NK-92 (cell line): ENCODE measurements at regions not wholly inside any gene's neighbourhood (a gene's known extent, or its start where the extent isn't known, plus 50 kb on each side); places are given as distances from the start of the nearest gene placed in this dataset.

Experiments used
- DNase-seq: peaks from one replicate; lab custom pipeline; 2025; ENCODE audit not compliant: unreplicated experiment; lab: John Stamatoyannopoulos, UW

DNA sequence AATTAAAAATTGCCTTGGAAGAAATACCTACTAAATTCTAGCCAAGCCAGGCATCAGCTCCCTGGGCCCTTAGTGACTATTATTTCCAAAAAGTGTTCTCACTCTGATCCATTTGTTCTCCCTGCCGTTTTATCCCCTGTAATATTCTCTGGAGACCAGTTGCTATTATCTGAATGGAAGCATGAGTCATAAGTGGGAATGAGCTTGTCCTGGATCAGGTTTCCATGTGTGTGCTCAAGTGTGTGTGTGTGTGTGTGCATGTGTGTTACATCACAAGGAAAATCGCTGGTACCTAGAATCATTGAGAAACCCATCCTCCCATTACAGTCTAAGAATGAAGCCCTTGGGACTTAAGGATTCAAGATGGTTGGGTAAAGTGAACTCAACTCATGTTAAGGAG lies 130.3 kb upstream of the CXCR4 start:
- no peak for DNase-seq

DNA sequence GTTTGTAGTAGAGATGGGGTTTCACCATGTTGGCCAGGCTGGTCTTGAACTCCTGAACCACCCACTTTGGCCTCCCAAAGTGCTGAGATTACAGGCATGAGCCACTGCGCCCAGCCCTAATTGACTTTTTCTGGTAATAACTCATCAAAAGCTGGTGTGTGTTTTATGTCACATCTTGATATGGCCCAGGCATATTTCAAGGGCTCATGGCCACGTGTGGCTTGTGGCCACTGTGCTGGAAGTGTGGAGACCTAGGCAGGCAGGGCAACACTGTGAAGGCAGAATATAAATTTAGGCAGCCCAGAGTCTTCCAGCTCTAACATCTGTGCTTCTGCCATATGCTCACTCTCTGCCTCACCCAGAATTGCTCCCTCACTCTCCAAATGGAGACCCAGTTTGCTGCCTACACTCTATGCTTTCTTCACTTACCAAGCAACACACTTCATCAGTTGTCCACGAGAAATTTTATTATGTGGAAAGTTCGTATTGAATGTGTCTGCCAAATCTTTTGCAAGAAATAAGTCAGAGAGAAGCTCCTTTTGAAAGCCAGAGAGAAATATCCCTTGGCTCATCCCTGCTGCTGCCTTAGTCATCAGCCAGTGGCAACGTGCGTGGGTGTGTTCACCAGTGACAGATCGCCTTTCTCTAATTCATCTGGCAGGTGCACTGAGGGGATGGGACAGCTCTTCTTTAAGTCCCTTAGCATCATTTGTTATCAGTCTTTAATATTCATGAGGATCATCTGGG lies 129.4 kb upstream of the CXCR4 start:
- DNase-seq, result no peak

DNA sequence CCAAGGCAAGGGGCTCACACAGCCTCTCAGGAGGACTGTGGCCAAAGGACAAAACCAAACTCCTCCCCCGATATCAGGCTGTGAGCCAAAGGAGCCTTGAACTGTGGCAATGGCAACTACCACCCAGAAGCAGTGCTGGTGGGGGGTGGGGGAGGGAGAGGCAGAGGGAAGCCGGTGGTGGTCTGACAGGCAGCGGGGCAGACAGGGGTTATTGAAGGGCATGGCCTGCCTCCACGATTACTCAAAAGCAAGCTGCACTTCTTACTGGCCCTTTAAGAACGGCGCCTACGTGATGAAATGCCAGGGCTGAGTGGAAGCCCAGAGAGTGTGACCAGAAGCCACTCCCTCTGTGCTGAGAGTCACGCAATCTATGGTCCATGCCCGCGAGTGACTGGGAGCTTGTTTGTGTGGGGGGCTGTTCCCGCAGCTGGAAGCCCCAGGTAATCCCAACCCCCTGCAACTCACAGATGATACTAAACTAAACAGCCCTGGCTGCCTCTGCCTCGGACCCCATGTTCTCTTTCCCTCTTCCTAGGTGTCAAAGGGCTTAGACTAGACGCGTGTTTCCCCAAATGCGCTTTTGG lies 128.2 kb upstream of the CXCR4 start:
- no peak for DNase-seq

DNA sequence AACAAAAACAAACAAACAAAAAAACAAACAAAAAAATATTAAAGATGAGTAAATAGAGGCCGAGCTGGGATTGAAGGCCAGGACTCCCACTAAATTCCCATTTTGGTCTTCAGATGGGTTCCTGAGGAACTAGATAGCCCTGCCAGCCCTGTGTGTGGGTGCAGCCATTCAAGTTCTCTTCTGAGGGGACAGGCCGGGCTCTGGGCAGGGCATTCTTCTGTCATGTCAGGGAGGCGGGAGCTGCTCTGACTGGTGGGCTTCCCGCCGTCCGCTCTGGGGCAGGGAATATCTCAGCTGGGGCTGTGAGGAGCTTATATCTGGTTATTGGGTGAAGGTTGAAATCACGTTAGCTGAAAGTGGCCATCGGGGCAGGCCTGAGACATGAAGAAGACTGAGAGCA lies 127.3 kb upstream of the CXCR4 start:
- no peak for DNase-seq

DNA sequence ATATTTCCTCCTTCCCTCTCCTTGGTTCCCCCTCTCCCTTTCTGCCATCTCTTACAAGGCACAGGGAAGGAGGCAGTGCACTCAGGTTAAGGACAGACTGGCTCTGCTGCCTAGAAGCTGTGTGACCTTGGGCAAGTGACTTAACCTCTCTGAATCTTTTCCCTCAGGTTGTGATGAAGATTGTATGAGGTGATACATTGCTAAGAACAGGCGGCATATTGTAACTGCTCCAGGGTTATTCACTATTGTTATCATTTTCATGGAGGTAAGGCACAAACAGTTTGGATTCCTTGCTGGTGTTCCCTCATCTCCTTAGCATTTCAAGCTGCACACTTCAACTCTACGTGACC lies 126.6 kb upstream of the CXCR4 start:
- DNase-seq, result no peak

DNA sequence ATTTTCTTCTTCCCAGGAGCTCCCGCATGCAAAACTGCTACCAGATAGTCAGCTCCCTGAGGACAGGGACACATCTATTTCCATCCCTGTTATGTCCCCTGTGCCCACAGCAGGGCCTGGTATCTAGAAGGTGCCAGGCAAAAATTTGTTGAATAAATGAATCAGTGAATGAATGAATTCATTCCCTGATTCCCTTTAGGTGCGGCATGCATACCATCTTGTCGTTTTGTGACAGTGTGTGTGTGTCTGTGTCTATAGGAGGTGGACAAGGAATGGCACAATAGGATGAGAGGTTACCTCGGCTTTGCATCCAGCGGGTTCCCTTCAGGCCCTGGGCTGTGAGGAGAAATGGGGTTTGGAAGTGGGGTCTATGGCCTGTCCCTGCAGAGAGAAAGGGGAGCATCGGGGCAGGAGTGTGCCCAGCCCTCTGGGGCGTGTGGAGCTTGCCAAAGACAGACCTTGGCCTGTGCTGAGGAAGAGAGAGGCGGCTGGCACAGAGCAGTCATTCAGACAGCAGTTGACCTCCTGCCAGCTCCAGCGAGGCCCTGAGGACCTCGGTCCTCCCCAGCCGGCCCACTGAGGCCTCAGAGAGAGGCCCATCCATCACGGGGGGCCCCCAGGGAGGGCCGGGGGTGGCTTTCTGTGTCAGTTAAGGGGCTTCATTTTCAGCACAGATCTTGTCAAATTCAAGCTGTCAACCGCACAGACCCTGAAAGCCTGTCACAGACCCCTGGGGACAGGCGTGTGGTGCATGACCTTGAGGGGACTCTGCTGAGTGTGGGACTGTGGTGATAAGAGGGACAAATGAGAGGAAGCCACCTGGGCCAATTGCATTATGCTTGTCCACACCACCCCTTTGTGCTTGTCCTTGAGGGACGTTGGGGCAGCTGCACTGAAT lies 125.9 kb upstream of the CXCR4 start:
- no peak for DNase-seq

DNA sequence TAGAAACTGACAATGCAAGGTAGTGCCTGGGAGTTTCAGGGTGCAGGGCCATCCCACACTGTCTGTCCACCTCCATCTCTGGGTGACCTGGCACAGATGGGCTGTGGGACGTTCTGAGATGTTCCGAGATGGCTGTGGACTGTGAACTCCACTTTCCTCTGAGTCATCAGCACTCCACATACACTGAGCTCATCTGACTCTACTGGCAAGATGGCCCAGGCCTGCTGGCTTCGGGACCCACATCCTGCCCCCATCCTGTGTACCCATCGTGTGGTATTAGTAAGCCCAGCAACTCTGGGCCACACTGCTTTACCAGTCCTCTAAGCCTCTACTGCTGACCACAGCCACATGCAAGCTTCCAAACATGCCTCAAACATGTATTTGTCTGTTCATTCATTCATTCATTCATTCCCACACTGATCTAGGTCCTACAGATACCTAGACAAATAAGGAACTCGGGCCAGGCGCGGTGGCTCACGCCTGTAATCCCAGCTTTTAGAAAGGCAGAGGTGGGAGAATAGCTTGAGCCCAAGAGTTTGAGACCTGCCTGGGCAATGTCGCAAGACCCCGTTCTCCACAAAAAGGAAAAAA lies 124.8 kb upstream of the CXCR4 start:
- DNase-seq, result no peak

DNA sequence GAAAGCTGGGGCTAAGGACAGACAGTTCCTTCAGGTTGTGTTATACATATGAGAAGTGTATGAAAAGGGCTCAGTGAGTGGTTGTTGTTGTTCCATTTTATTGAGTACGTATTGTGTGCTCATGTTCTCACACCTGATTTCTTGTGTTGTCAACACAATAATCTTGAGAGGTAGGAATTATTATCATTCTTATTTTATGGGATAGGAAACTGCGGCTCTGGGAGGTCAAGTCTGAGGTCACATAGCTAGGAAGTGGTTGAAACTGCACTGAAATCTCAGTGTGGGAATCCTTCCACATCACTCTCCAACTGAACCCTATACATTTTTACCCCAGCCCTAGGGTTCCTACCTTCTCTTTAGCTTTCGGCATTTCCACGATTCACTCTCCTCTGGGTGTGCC lies 124.2 kb upstream of the CXCR4 start:
- no peak for DNase-seq

DNA sequence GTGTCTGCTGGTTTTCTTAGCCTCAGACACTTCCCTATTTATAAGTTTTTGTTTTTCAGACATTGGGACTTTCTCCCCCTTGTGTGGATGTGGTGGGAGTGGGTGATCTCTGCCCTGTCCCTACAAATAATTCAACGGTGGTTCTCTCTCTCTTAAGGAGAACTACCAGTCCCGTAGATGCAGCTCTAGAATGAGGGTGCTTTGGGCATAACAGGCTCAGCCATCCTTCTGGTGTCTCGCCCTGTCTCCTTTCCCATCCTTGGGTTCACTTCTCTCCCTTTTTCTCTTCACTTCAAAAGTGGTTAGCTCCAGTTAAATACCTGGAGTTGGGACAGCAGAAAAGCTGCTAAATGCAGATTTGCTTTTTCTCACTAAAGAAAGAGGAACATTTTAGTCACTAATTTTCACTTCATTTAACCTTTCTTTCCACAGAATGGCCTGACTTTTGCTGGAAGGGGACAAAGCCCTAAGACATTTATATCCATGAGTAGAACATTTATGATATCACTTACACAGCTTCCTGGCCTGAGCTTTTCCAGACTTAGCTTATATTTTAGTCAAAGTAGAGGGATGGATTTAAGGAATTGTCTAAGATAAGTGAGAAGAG lies 121.2 kb upstream of the CXCR4 start:
- DNase-seq, result no peak

DNA sequence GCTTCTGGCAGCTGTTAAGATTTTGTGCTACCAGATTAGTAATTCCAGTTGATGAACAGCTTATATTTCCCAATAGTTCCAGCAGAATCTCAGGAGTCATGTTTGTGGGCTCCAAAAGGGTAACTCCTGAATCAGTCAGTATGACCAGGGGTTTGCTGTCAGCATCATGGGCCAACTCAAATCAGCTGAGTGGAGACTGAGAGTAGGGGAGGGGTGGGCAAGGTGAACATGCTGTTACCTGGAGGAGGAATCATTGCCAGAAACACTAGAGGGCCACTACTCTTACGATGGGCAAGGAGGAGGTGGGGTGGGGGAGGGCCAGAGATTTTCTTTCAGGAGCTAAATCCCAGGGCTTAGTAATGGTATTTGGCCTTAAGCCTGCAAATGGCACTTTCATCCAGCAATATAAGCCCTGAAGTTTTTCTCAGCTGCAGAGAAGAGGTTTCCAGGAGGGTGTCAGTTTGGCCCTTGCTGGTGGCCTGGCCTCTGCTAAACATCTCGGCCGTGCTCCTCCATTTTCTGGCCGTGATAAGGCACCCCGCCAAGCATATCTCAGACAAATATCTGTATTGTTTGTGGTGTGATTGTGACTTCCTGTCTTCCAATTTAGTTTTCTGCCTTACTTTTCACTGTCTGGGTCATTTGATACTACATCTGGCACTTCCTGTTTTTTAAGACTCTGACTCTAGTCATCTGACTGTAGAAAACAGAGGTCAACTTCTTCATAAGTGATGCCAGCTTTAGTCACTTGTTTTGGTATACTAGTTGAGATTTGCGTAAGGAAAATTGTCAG lies 120.5 kb upstream of the CXCR4 start:
- DNase-seq, result no peak

DNA sequence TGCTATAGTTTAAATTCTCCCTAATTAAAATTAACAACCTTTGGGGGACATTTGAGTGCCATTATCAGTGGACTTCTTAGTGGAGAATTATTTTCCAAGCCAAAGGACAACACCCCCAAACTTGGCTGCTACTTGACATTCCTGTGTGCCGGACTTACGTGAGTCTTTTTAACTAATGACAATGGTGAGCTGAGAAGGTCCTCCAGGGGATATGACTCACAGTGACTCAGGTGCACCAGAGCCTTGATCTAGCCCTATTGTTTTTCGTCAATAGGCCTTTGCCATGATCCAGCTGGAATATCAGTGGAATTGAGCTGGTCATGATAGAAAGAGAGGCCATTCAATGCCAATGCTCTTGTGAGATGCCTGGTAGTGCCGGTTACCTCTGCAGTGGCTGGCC lies 118.1 kb upstream of the CXCR4 start:
- no peak for DNase-seq

DNA sequence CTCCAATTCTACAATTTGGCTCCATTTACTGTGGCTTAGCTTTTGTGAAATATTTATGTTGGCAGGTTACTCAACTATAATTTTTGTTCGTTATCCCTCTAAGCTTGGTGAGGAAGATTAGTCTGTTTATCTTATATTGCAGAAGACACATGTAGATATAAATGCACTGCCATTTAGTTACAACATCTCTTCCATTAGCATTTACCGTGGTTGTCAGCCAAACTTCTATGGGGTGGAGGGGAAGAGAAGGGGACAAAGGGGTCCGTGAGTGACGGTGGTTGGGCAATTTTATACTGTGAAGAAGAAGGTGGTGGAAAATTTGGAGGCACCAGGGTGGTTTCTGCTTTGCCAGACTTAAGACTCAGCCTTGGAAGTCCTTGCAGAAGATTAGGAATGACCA lies 117.6 kb upstream of the CXCR4 start:
- DNase-seq, result no peak

DNA sequence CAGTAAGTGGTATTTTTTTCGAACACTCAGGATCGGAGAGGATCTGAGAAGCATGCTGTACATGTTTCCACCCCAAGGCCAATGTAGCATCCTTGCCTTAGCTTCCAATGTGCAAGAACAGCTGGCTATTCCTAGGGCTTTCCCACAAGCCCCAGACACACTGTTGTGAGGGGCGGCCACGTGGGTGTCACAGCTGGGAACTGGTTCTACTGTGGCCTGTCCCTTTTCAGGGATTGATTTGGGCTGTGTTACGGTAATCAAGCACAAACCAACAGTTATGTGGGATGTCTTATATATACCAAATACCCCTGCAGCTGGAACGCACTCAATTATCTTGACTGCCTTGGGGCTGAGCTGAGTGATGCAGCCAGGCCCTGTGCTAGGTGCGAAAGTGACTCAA lies 116.3 kb upstream of the CXCR4 start:
- no peak for DNase-seq

DNA sequence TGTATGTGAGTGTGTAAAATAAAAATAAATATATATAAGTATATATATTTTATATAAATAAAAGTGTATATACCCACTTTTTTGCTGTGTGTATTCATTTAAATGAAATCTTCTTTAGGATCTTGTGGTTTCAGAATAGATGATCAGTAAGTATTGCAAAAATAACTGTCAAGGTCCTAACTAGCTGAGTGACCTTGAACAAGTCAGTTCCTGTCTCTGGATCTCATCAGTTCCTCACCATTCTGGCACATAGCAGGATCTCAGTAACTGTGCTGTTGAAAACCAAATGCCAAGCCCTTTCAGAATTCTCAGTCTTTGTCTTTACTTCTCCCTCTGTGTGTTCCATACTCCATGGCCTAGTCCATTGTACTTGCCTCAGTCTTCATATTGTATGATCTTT lies 115.3 kb upstream of the CXCR4 start:
- DNase-seq, result no peak

DNA sequence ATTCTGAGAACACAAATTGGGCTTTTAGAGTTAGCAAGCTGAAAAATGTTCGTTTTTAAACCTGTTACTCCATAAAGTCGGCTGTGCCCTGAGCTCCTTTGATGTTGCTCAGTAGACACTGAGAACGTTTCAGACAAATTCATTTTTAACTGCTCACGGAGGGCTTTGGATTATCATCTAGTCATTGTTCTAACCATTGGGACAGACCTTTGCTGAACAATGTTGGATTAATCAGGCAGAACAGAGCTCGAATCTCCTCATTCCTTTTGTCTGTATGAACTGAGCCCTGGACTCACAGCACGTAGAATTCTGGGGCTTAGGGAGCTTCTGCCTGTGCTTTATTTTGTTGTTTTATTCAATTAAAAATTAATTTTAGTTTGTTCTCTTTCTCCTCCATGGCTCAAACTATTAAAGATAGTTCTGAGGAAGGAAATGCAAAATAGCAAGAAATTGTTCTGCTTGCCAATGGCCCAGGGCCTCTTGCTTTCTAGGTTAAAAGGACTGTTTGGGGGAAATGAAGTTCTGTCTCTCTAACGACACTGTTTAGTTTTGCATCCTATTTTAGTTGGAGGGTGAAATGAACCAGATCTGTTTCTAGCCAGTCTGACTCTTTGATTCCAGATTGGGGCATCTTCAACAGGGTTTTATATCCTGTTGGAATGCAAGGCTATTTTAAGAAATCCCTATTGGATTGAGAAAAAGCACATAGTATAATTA lies 114.7 kb upstream of the CXCR4 start:
- DNase-seq, result no peak

DNA sequence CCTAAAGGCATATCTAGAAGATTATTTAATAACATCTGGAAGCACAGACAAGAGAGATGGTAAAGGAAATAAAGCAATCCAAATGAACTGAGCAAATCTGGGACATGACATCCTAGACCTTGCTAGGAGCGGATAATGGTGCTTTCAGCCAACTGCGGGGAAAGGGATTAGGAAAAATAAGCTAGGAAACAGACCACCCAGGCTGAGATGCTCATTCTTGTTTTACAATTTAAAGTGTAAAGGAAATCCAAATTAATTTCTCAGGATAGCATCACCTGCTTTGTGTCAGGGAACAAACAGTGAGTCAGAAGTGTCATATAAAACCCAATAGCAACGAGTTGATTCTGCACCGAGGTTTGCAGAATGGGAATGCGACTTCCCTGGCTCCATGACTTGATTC lies 112.5 kb upstream of the CXCR4 start:
- DNase-seq, result no peak

DNA sequence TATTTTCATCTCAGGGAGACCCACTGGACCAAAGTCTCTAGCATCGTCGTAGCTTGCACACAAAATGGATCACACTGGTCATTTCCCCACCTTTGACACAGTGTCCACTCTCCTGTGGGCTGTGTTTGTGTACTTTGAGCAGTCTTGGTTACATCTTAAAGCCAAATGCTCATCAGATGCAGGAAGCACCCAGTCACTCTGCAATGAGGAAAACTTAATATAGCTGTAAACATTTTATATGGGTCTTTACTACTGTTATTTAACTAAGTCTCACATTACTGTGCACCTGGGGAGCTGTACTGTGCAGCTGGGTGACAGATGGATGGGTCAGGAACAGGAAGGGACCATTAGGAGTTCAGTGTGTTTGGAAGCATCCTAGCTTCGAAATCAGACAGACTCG lies 109.0 kb upstream of the CXCR4 start:
- no peak for DNase-seq

DNA sequence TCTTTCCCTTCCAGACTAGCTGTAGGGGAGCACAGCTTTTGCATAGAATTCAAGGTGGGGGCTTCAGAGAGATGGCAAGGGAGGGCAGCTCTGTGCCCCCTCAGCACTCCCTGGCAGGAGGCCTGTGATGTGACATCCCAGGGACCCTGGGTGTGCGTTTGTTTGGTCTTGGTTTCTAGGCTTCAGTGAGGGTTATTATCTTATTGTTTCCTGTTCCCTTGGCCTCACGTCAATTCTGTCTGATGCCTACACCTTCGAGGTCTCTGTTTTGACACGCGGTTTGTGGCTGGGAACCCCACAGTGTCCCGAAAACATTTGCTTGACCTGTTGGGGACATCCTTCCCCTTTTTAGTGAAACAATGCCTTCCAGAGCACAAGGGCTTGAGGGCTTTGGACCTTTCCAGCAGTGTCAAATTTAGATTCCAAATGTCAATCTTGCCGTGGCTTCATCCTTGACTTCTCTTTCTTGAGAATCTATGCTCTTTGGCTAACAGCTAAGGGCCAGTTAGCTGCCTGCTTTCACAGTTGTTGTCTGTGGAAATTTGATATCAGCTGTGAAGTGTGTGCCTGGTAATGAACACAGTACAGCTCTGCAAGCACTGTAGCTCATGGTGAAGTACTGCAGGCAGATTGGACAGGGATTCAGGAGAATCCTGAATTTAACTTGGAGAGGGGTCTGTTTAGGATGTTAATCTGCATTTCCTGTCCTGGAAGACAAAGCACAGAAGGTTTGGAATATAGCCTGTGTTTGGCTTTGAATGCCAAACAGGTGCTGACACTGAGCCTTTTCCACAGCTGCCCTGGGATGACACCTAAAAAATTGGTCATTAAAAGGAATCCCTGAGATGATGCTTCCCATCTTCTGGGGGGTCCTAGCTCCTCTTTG lies 108.2 kb upstream of the CXCR4 start:
- no peak for DNase-seq

DNA sequence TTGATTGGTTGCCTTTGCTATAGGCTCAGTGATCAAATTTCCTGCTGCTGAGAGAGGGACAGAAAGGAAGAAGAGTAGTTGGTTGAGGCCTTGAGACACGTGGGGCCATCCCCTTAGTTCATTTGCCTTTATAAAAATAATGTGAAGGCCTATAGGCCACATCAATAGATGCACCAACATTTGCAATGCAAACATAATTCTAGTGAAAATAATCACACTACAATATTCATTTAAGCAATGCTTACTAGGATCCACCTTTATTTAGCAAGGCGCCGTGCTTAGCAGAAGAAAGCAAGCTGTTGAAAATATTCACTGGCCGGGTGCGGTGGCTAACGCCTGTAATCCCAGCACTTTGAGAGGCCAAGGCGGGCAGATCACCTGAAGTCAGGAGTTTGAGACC lies 105.3 kb upstream of the CXCR4 start:
- no peak for DNase-seq
